Activated naive CD8-positive, alpha-beta T cell treated with anti-CD3 and anti-CD28 coated beads, Interleukin-2, amount 50 U/mL, for 24 hours (primary cell): ENCODE measurements at regions not wholly inside any gene's neighbourhood (a gene's known extent, or its start where the extent isn't known, plus 50 kb on each side); places are given as distances from the start of the nearest gene placed in this dataset.
"Not testable (repeated sequence)": the region's sequence is repeated elsewhere in the genome, so short reads cannot be mapped to it uniquely, and the experiment has no call there.

Experiments used
- ATAC-seq: fragments of 150-1000 bp; cut with Tn5 transposase; one replicate; pipeline ENCODE4 v1.10.0; 2021
- DNase-seq: peaks from one replicate; pipeline ENCODE4 v3.0.0; 2021
- H3K27ac Mint-ChIP-seq: one replicate; pipeline ENCODE4 v1.8.0; 2021; ENCODE audit warnings: mild to moderate bottlenecking, mixed read lengths
- H3K27me3 Mint-ChIP-seq: one replicate; pipeline ENCODE4 v1.8.0; 2021; ENCODE audit warnings: mixed read lengths
- H3K36me3 Mint-ChIP-seq: one replicate; pipeline ENCODE4 v1.8.0; 2021; ENCODE audit warnings: low read depth, mixed read lengths
- H3K4me1 Mint-ChIP-seq: one replicate; pipeline ENCODE4 v1.8.0; 2021; ENCODE audit warnings: mixed read lengths
- H3K4me3 Mint-ChIP-seq: one replicate; pipeline ENCODE4 v1.8.0; 2021; ENCODE audit warnings: mild to moderate bottlenecking, moderate library complexity, mixed read lengths
- H3K9me3 Mint-ChIP-seq: one replicate; pipeline ENCODE4 v1.8.0; 2021; ENCODE audit warnings: mixed read lengths

GRCh38 chr4:181798536-181798935 is 444.7 kb upstream of the TENM3 start:
- no peak for ATAC-seq

GRCh38 chr4:181799561-181800069 is 443.6 kb upstream of the TENM3 start:
- H3K36me3 Mint-ChIP-seq, result no peaks in the 10 kb centered on the region
- no peaks in the 10 kb centered on the region for H3K27me3 Mint-ChIP-seq
- ATAC-seq, result no peak
- peaks cover 14% of the 10 kb centered on the region for H3K9me3 Mint-ChIP-seq
- no peak overlapping the region for H3K27ac Mint-ChIP-seq
- no peak for DNase-seq
- H3K4me3 Mint-ChIP-seq, result no peak overlapping the region
- no peaks in the 10 kb centered on the region for H3K4me1 Mint-ChIP-seq

More at GRCh38 chr4:181798536-181798935, 444.7 kb upstream of the TENM3 start:
- Mint-ChIP-seq H3K27me3 (no peaks in the 10 kb centered on the region), H3K9me3 (peaks cover 14% of the 10 kb centered on the region), H3K4me1 (no peaks in the 10 kb centered on the region), H3K4me3 (no peak overlapping the region), H3K36me3 (no peaks in the 10 kb centered on the region), H3K27ac (no peak overlapping the region)
- DNase-seq, result no peak

- Mint-ChIP-seq H3K4me3 (no peak overlapping the region), H3K9me3 (no peaks in the 10 kb centered on the region), H3K4me1 (no peaks in the 10 kb centered on the region), H3K36me3 (no peaks in the 10 kb centered on the region), H3K27me3 (no peaks in the 10 kb centered on the region), H3K27ac (no peak overlapping the region)
- DNase-seq, result no peak
- no peak for ATAC-seq
Observed at GRCh38 chr4:181802207-181802606, 441.0 kb upstream of the TENM3 start.

GRCh38 chr4:181807771-181808170 is 435.4 kb upstream of the TENM3 start:
- no peak for DNase-seq
- Mint-ChIP-seq H3K4me3 (no peak overlapping the region), H3K27me3 (no peaks in the 10 kb centered on the region), H3K4me1 (no peaks in the 10 kb centered on the region), H3K9me3 (peaks cover 4% of the 10 kb centered on the region), H3K27ac (no peak overlapping the region), H3K36me3 (no peaks in the 10 kb centered on the region)
- ATAC-seq, result no peak

- Mint-ChIP-seq H3K27me3 (no peaks in the 10 kb centered on the region), H3K27ac (no peak overlapping the region), H3K9me3 (peaks cover 4% of the 10 kb centered on the region), H3K36me3 (no peaks in the 10 kb centered on the region), H3K4me3 (no peak overlapping the region), H3K4me1 (no peaks in the 10 kb centered on the region)
- ATAC-seq, result no peak
- DNase-seq, result no peak
Observed at GRCh38 chr4:181810711-181811110, 432.5 kb upstream of the TENM3 start.

- not testable (repeated sequence) for DNase-seq, H3K27me3 Mint-ChIP-seq, ATAC-seq, H3K36me3 Mint-ChIP-seq, H3K9me3 Mint-ChIP-seq, H3K4me1 Mint-ChIP-seq, H3K27ac Mint-ChIP-seq, H3K4me3 Mint-ChIP-seq
Observed at GRCh38 chr4:181811550-181811949, 431.7 kb upstream of the TENM3 start.

- no peaks in the 10 kb centered on the region for H3K36me3 Mint-ChIP-seq
- ATAC-seq (no peak), DNase-seq (no peak)
- no peaks in the 10 kb centered on the region for H3K9me3 Mint-ChIP-seq
- no peak overlapping the region for H3K4me3 Mint-ChIP-seq
- H3K27me3 Mint-ChIP-seq, result no peaks in the 10 kb centered on the region
- no peak overlapping the region for H3K27ac Mint-ChIP-seq
- H3K4me1 Mint-ChIP-seq, result no peaks in the 10 kb centered on the region
Observed at GRCh38 chr4:181819946-181820345, 423.3 kb upstream of the TENM3 start.

- Mint-ChIP-seq H3K4me1 (no peaks in the 10 kb centered on the region), H3K27me3 (no peaks in the 10 kb centered on the region), H3K4me3 (no peak overlapping the region), H3K9me3 (no peaks in the 10 kb centered on the region), H3K27ac (no peak overlapping the region), H3K36me3 (no peaks in the 10 kb centered on the region)
- no peak for DNase-seq
- ATAC-seq, result no peak
Observed at GRCh38 chr4:181820553-181820952, 422.6 kb upstream of the TENM3 start.

- Mint-ChIP-seq H3K9me3 (no peaks in the 10 kb centered on the region), H3K27ac (no peak overlapping the region), H3K36me3 (no peaks in the 10 kb centered on the region), H3K27me3 (no peaks in the 10 kb centered on the region), H3K4me3 (no peak overlapping the region), H3K4me1 (no peaks in the 10 kb centered on the region)
- DNase-seq (no peak), ATAC-seq (no peak)
Observed at GRCh38 chr4:181821039-181822004, 421.9 kb upstream of the TENM3 start.

GRCh38 chr4:181822005-181822375 is 421.2 kb upstream of the TENM3 start:
- no peak for DNase-seq
- no peak for ATAC-seq
- no peak overlapping the region for H3K27ac Mint-ChIP-seq
- no peak overlapping the region for H3K4me3 Mint-ChIP-seq
- H3K27me3 Mint-ChIP-seq, result no peaks in the 10 kb centered on the region
- H3K9me3 Mint-ChIP-seq, result no peaks in the 10 kb centered on the region
- H3K4me1 Mint-ChIP-seq, result no peaks in the 10 kb centered on the region
- no peaks in the 10 kb centered on the region for H3K36me3 Mint-ChIP-seq

GRCh38 chr4:181823183-181823582 is 420.0 kb upstream of the TENM3 start:
- DNase-seq, result no peak
- H3K27ac Mint-ChIP-seq, result no peak overlapping the region
- no peaks in the 10 kb centered on the region for H3K27me3 Mint-ChIP-seq
- no peak for ATAC-seq
- no peak overlapping the region for H3K4me3 Mint-ChIP-seq
- no peaks in the 10 kb centered on the region for H3K9me3 Mint-ChIP-seq
- H3K4me1 Mint-ChIP-seq, result no peaks in the 10 kb centered on the region
- H3K36me3 Mint-ChIP-seq, result no peaks in the 10 kb centered on the region

GRCh38 chr4:181823645-181824044 is 419.6 kb upstream of the TENM3 start:
- DNase-seq (no peak), ATAC-seq (no peak)
- Mint-ChIP-seq H3K4me3 (no peak overlapping the region), H3K4me1 (no peaks in the 10 kb centered on the region), H3K9me3 (no peaks in the 10 kb centered on the region), H3K36me3 (no peaks in the 10 kb centered on the region), H3K27me3 (no peaks in the 10 kb centered on the region), H3K27ac (no peak overlapping the region)

GRCh38 chr4:181825564-181825963 is 417.6 kb upstream of the TENM3 start:
- Mint-ChIP-seq H3K9me3 (peaks cover under 1% of the 10 kb centered on the region), H3K27ac (no peak overlapping the region), H3K4me1 (no peaks in the 10 kb centered on the region), H3K4me3 (no peak overlapping the region), H3K27me3 (no peaks in the 10 kb centered on the region), H3K36me3 (no peaks in the 10 kb centered on the region)
- DNase-seq, result no peak
- no peak for ATAC-seq

GRCh38 chr4:181827246-181827645 is 416.0 kb upstream of the TENM3 start:
- no peaks in the 10 kb centered on the region for H3K27me3 Mint-ChIP-seq
- H3K9me3 Mint-ChIP-seq, result peaks cover 3% of the 10 kb centered on the region
- no peak overlapping the region for H3K4me3 Mint-ChIP-seq
- DNase-seq (no peak), ATAC-seq (no peak)
- no peaks in the 10 kb centered on the region for H3K36me3 Mint-ChIP-seq
- H3K27ac Mint-ChIP-seq, result no peak overlapping the region
- H3K4me1 Mint-ChIP-seq, result no peaks in the 10 kb centered on the region

- no peak for ATAC-seq
- no peak overlapping the region for H3K27ac Mint-ChIP-seq
- H3K27me3 Mint-ChIP-seq, result no peaks in the 10 kb centered on the region
- H3K36me3 Mint-ChIP-seq, result no peaks in the 10 kb centered on the region
- DNase-seq, result no peak
- H3K4me1 Mint-ChIP-seq, result no peaks in the 10 kb centered on the region
- no peak overlapping the region for H3K4me3 Mint-ChIP-seq
- H3K9me3 Mint-ChIP-seq, result peaks cover 3% of the 10 kb centered on the region
Observed at GRCh38 chr4:181830404-181831035, 412.7 kb upstream of the TENM3 start.
